Ecto neural progenitor cell (in vitro differentiated cells): ENCODE measurements at regions not wholly inside any gene's neighbourhood (a gene's known extent, or its start where the extent isn't known, plus 50 kb on each side); places are given as distances from the start of the nearest gene placed in this dataset.
"Not testable (repeated sequence)": the region's sequence is repeated elsewhere in the genome, so short reads cannot be mapped to it uniquely, and the experiment has no call there.

Source experiments
- DNase-seq: peaks from one replicate; pipeline ENCODE4 v3.0.0-alpha.2; 2018; ENCODE audit warnings: low spot score

GRCh38 chr7:92914645-92915044 is 78.3 kb upstream of the CDK6 start:
- DNase-seq, result no peak

- no peak for DNase-seq
Measured at GRCh38 chr7:92913849-92914248, 77.5 kb upstream of the CDK6 start.

- DNase-seq, result no peak
Measured at GRCh38 chr7:92910976-92911375, 74.6 kb upstream of the CDK6 start.

GRCh38 chr7:92909686-92910475 is 73.5 kb upstream of the CDK6 start:
- no peak for DNase-seq

- DNase-seq, result no peak
Measured at GRCh38 chr7:92904244-92905131, 68.1 kb upstream of the CDK6 start.

GRCh38 chr7:92898798-92899197 is 62.4 kb upstream of the CDK6 start:
- DNase-seq, result no peak

- DNase-seq, result not testable (repeated sequence)
Measured at GRCh38 chr7:92894857-92895256, 58.5 kb upstream of the CDK6 start.

- no peak for DNase-seq
Measured at GRCh38 chr7:92889081-92889480, 52.7 kb upstream of the CDK6 start.
